Activated CD4-positive, alpha-beta T cell treated with anti-CD3 and anti-CD28 coated beads, Interleukin-2, amount 50 U/mL, for 1 hour (primary cell): ENCODE measurements at regions not wholly inside any gene's neighbourhood (a gene's known extent, or its start where the extent isn't known, plus 50 kb on each side); places are given as distances from the start of the nearest gene placed in this dataset.

Experiments used
- DNase-seq: peaks from one replicate; pipeline ENCODE4 v3.0.0-alpha.2; 2020

GRCh38 chr2:16862471-16862870 lies 196.8 kb upstream of the CYRIA start:
- DNase-seq = no peak

DNA sequence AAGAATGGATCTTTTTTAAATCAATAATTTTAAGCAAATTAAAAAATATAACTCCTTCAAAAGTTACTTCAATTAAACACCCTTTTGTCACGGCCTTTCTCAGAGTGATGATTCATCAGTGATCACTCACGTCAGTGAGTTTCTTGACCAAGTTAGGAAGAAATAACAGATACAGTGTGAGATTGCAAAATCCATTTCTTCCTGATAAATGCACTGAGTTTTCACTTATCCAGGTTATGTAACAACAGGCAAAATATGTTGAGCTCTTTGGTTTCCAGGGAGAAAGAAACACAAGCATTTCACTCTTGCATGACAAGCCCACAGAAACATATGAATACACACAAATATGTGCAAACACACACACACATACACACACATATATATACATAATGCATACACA lies 195.9 kb upstream of the CYRIA start:
- no peak for DNase-seq

DNA sequence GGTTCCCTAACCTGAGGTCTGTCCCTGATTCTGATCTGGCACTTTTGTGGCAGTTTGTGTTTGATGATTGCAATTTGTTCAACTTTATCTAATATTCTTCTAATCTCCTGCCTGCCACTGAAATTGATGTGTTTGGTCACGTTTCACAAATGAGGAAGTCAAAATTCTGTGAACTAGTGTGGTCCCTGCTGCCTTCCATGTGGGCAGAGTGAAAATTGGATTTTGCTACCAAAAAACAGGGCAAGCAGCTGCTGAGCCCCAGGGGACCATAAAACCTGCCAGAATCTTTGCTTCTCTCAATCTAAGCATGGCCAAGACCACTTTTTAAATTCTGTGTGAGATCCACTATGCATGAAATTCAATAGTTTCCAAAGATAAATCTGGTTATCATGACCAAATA lies 195.5 kb upstream of the CYRIA start:
- no peak for DNase-seq

DNA sequence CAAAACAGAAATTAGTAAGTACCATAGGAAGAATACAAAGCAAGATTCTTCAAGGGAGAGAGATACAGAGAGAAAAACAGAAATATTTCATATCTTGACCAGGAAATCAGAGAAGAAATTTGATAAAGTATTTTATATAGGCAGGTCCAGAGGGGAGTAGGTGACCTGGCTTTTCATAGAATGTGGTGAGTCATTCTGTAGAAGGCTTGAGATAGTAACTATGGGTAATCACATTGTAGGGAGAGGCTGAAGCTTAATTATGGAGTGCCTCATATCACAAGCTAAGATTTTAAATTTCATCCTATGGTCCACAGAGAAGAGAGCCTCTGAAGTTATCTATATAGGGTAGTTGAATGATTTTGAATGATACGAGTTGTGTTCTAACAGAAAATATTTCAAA lies 195.0 kb upstream of the CYRIA start:
- DNase-seq = no peak

GRCh38 chr2:16855183-16855582 lies 189.5 kb upstream of the CYRIA start:
- DNase-seq = no peak

DNA sequence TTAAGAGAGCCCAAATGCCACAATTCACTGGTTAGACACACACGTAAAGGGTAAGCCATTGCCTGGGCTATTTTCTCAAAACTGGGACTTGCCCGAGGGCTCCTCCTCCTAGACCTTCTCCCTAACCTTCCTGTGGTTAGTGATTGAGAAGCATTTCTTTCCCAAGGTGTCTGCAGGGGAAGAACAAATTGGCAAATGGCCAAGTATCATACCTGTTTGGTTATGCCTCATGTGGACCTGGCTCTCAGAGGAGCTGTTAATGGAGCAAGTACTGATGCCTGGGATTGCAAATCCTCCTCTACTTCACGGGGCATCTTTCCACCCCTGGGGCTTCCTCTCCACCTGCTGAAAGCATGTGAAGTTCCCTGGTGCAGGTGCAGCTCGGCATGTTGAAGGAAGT lies 187.5 kb upstream of the CYRIA start:
- no peak for DNase-seq

GRCh38 chr2:16852651-16853050 lies 187.0 kb upstream of the CYRIA start:
- no peak for DNase-seq

DNA sequence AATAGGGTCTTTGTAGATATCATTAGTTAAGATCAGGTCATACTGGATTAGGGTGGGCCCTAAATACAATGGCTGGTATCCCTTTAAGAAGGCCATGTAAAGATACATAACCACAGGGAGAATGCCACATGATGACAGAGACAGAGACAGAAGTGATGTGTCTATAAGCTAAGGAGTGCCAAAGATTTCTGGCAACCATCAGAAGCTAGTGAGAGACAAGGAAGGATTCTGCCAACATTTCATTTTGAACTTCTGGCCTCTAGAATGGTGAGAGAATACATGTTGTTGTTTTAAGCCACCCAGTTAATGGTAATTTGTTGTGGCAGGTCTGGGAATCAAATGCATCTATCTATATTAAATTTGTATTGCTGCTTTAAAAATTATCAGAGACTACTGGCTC lies 185.5 kb upstream of the CYRIA start:
- no peak for DNase-seq

- DNase-seq = no peak
Observed at GRCh38 chr2:16840496-16841172, 175.0 kb upstream of the CYRIA start.

- DNase-seq = no peak
Observed at GRCh38 chr2:16832910-16833309, 167.3 kb upstream of the CYRIA start.

DNA sequence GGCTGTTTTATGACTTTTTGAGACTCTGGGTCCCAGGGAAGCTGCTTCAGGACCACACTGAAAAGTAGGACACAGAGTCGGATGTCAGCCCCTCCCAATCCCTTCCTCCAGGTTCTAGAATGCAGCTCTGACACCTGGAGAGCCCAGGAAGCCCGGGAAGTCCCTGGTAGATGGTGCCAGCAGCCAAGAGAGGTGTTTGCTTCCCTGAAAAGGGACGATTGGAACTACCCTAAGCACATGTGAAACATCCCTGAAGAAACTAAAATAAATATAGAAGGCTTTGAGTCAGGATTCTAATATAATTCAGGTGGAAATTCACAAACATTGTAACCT lies 163.2 kb upstream of the CYRIA start:
- no peak for DNase-seq

GRCh38 chr2:16828044-16828827 lies 162.6 kb upstream of the CYRIA start:
- DNase-seq = no peak

GRCh38 chr2:16824472-16824871 lies 158.8 kb upstream of the CYRIA start:
- no peak for DNase-seq

DNA sequence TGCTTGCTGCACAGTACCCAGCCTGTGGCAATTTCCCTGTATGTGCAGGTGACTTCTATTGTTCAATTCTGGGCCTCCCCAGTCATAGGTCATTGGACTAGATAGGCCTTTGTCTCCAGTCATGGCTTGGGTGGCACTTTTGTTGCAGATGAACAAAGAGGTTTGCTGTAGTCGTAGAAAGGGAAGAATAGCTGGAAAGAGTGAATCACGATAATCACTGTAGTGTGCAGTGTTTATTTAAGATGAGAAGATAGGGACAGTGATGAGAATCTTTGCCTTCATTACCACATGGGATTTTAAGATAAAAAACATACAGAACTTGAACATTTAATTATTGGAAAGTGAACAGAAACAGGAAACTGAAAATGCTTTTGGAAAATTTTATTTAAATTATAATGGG lies 156.1 kb upstream of the CYRIA start:
- DNase-seq = no peak

GRCh38 chr2:16818203-16818556 lies 152.5 kb upstream of the CYRIA start:
- no peak for DNase-seq

DNA sequence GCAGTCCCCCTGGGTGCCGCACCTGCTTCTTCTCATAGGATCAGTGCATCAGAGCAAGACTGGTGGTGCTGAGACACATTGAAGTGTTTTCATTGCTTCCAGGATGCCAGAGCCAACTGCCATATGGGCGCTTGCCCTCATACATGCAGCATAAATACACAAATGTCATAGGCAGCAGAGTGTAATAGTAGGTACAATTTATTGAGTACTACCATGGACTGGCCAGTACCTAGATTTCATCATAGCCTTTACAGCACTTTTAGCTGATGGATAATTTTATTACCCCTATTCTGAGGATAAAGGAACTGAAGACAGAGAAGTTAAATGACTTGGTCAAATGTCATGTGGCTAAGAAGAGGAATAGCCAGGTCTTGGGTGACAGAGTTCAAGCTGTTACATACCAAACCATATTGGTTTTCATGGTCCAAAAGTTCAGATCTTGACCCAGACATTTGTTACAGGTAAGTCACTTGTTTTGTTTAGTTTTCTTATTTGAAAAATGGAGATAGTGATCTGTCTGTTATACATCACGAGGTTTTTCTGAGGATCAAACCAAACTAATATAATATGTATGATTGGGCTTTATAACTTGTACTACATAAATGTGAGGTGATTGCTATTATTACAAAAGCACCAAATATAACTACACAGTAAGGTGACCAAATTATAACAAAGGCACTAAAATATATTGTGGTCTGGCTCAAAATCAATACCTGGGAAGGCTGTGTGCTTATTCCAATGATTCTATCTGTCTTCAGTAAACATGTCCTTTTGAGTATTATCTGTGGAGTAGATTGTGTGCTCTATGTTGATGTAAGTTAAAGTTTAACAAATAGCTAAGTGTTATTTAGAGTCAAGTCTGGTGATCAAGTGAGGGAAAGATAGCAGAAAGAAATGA lies 151.9 kb upstream of the CYRIA start:
- DNase-seq = no peak

DNA sequence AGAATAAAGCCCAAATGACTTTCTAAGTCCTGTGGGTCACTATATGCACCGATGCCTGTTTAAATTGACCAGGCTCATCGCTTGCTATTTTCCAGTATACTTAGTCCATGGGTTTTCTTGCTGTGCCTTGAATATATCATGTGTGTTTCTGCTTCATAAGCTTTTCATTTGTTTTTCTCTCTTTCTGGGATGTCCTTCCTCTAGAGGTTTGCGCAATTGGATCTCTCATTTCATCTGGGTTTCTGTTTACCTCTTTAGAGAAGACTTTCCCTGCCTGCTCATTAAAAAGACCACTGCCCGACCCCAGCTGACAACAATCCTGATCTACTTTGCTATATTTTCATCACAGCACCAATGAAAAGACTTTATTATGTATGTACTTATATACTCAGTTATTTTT lies 150.9 kb upstream of the CYRIA start:
- DNase-seq = no peak

DNA sequence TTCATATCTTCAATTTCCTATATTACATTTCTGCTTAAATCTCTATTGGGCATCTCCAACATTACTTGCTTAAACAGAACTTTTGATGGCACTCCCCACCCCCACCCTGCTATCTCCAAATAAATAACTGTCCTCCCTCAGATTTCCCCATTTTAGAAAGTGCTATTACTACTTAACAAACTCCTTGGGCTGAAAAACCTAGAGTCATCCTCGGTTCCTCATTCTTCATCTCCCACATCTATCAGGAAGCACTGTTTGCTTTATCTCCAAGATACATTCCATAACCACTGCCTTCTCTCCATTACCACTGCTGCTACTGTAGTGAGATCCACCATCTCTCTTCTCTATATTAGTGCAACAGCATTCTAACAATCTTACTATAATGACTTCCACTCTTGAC lies 150.4 kb upstream of the CYRIA start:
- DNase-seq = no peak

DNA sequence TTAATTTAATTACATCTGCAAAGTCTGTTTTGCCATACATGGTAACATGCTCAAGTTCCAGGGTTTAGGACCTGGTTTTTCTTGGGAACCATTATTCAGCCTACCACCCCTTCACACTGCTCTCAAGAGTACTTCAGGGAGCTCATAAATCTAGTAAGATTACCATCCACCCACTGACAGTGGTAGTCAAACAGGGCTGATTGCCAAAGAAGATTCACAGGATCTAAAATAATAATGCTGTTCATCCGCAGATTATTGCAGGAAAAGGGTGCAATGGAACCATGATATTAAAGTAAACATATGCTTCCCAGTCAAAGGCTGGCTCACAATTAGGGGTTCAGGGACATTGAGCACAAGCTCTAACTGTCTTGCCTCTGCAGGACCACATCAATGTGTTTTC lies 148.0 kb upstream of the CYRIA start:
- DNase-seq = no peak

DNA sequence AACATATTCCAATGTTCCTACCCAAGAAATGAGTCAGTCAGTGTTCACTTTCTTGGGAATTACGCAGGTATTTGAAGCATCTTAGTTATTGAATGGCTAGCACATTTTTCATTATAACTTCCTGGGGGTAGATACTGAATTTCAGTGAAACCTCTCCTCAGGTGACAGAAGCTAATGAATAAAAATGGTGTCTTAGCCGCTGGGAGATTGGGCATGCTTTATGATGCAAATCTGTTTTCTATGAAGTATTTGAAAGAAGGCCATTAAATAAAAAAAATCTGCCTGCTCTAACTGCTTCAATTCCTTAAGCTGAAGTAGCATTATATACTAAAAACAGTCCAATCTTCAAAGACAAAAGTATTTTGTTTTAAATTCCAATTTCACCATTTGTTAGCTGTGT lies 132.8 kb upstream of the CYRIA start:
- no peak for DNase-seq

DNA sequence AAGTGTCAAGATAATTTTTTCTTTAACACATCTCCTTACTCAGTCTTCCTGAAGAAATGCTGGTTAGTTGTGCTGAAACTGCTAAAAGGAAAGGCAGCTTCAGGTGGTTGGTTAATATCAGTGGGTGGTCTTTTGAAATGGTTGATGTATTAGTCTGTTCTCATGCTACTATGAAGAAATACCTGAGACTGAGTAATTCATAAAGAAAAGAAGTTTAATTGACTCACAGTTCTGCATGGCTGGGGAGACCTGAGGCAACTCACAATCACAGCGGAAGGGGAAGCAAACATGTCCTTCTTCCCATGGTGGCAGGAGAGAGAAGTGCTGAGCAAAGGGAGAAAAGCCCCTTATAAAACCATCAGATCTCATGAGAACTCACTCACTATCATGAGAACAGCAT lies 125.9 kb upstream of the CYRIA start:
- no peak for DNase-seq

GRCh38 chr2:16785149-16785548 lies 119.5 kb upstream of the CYRIA start:
- DNase-seq = no peak

- no peak for DNase-seq
Observed at GRCh38 chr2:16784652-16785051, 119.0 kb upstream of the CYRIA start.
